Stimulated activated CD4-positive, alpha-beta T cell treated with anti-CD3 and anti-CD28 coated beads, Interleukin-12 subunit alpha, Interleukin-12 subunit beta, amount 100 ng/mL, for 48 hours (primary cell): ENCODE measurements at regions not wholly inside any gene's neighbourhood (a gene's known extent, or its start where the extent isn't known, plus 50 kb on each side); places are given as distances from the start of the nearest gene placed in this dataset.

Source experiments
- DNase-seq, 3 donors: peaks; one replicate each; pipeline ENCODE4 v3.0.0-alpha.2; 2020; ENCODE audit warnings: low read depth in 2 of 3, low spot score in 1 of 3

GRCh38 chr6:163965426-163966348 is 551.2 kb downstream of the QKI start:
- no peak for DNase-seq

DNA sequence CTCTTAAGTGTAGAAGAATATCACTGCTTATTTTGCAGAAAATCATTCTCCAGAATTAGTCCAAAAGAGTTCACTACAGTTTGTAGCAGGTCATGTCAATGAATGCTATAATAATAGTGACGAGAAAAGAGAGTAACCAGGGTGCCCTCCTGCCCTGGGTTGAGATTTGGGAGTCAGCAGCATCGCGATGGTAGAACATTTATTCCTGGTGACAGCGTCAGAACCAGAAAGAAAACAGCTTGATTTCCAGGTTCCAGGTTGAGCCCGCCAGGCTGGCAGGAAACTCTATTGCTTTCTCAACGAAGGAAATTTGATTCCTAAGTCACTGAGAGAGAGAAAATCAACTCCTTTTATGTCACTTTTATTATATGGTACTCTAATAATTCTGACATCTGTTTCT is 550.3 kb downstream of the QKI start:
- DNase-seq, result no peak

GRCh38 chr6:163963205-163964120 is 548.9 kb downstream of the QKI start:
- DNase-seq, result no peak

DNA sequence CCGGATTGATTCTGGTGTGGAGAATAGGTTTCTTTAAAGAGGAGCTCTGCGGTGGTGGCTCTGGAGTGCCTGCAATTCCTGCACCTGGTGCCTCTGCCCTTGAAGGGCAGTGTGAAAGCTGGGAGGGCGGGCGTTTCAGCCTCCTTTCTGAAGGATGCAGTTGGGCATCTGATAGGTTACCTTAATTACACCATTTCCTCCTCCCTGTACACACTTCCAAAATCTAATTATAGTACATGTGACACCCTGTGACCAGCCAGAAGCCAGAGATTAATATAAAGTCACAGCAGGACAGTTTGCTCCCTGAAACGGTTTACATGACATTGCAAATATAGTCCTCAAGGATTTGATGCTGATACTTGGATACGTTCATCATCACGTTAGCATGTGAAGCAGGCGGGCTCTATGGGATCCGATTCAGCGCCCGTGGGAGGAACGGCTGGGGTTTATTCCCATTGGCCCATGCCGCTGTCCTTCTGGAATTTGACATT is 548.2 kb downstream of the QKI start:
- no peak for DNase-seq

DNA sequence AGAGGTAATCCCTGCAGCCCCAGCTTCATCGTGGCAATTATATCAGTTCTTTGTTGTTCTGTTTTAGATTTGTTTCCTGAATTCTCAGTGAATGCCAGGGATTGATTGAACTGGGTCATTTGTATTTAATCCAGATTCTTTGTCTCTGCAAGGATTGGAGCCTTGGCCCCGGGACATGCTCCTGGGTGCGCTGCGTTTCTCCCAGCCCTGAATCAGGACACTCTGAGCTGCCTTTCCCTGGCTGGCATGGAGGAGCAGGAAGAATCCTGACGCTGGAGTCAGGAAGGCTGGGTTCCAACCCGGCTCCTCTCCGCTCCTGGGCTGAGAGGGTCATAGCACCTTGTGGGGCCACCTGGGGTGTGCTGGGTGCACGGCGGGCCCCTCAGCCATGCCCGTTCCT is 545.6 kb downstream of the QKI start:
- no peak for DNase-seq

GRCh38 chr6:163958646-163959045 is 544.1 kb downstream of the QKI start:
- no peak for DNase-seq

DNA sequence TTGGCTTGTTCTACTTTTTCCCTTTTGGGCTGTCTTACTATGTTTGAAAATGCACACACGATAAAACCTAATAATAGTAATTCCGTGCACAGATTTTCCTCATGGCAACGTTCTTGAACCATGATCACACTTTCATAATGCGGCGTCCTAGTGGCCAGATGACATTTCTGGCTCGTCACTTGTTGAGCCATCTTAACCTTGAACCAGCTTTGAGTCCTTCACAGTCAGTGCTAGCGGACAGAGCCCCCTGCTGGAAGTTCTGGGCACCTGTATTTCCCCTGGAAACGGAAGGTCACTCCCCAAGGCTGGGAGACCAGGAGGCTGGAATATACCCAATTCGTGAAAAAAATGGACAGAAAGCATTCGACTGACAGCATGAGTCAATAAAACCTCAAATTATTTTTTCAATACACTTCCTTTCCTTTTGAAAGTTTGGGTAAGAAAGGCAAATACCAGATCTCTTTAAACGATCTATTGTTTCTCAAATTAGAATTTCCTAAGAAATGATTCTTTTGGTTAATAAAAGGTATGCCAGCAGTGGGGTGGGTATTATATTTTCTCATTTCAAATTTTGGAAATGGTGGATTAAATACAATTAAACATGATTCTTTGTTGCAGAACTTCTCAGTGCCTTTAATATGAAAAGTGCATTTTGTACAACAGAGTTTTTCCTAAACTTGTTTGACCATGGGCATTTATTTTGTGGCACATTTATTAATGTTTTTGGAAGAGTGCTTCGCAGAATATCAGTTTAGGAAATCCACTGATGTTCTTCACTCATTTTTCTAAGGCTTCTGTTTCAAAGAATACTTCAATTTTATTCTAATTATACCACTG is 542.3 kb downstream of the QKI start:
- peak; percentile 29 to 48 (median 30) for DNase-seq

GRCh38 chr6:163955756-163956155 is 541.2 kb downstream of the QKI start:
- no peak for DNase-seq

GRCh38 chr6:163955096-163955495 is 540.6 kb downstream of the QKI start:
- DNase-seq, result no peak

- DNase-seq, result no peak
Observed at GRCh38 chr6:163954088-163954775, 539.7 kb downstream of the QKI start.

GRCh38 chr6:163952005-163952404 is 537.5 kb downstream of the QKI start:
- DNase-seq, result no peak

DNA sequence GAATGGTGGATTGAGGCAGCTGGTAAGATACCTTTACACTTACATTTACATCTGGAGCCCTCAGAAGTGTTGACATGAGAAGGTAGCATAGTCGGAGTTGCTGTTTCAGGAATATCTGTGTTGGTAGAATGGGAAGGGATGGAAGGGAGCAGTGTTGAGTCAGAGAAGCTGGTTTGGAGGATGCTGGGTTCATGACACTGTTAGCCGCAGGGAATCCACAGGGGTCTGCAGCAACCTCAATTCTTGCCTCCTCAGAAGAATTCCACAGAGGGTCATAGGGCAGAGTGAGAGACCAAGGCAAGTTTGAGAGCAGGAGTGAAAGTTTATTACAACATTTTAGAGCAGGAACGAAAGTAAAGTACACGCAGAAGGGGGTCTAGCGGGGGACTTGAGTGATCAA is 536.8 kb downstream of the QKI start:
- DNase-seq, result no peak

GRCh38 chr6:163950159-163950558 is 535.6 kb downstream of the QKI start:
- no peak for DNase-seq

GRCh38 chr6:163949431-163949830 is 534.9 kb downstream of the QKI start:
- no peak for DNase-seq

GRCh38 chr6:163948250-163948649 is 533.7 kb downstream of the QKI start:
- no peak for DNase-seq

DNA sequence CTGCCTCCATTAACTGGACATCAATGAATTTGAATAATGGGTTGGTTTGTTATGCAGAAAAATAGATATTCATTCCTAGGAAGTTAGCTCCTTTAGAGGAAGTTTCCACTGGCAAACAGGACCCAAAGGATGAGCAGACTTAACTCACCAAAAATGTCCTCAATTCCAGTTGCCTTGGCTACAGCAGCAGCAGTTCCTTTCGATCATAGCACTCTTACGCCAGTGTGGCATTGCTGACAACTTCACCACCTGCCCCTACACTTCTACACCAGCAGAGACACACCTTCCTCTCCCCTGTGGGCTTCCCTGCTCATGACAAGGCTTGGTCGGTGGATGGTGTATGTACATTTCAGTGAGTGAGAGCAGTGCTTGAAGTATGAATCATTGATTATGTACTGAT is 532.8 kb downstream of the QKI start:
- no peak for DNase-seq

GRCh38 chr6:163946437-163946836 is 531.9 kb downstream of the QKI start:
- DNase-seq, result no peak

- DNase-seq, result no peak
Observed at GRCh38 chr6:163945808-163946207, 531.3 kb downstream of the QKI start.

GRCh38 chr6:163944897-163945296 is 530.4 kb downstream of the QKI start:
- DNase-seq, result no peak

DNA sequence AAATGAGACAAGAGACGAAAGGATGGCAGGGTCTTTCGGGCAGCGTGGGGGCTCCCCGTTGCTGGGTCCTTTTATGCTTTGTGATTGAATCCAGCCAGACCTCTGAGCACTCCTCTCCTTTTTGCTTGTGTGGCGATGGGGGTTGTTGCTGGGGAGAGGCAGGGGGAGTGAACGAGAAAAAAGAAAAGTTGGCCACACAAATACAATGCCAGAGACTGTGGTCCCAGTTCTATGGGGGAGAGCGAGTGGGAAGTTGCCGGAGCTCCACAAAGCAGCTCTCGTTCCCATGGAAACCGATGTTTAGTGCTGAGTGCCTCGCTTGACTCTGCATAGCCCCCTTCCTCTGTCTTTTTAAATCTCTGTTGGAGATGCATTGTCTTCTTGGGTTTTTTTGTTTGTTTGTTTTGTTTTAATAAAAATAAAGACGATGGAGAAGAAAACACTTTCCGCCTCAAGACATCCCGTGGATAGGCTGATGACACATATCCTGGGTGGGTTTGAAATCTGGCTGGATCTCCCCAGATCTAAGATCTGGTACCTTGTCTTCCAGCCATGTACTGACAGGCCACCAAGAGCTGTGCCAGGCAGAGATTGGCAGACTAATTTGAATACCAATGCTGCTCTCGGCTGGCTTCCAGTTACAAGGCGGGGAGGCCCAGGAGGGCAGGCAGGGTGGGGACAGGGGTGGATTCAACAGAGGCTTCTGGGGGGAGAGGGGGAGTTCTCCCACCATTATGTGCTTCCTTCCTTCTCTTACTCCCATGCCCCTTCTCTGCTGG is 529.3 kb downstream of the QKI start:
- DNase-seq, result no peak
